ENCODE measurements at regions not wholly inside any gene's neighbourhood (a gene's known extent, or its start where the extent isn't known, plus 50 kb on each side); places are given as distances from the start of the nearest gene placed in this dataset.

GRCh38 chr2:16862471-16862870 lies 196.8 kb upstream of the CYRIA start:
- peak; percentile 9 for DNase-seq

DNA sequence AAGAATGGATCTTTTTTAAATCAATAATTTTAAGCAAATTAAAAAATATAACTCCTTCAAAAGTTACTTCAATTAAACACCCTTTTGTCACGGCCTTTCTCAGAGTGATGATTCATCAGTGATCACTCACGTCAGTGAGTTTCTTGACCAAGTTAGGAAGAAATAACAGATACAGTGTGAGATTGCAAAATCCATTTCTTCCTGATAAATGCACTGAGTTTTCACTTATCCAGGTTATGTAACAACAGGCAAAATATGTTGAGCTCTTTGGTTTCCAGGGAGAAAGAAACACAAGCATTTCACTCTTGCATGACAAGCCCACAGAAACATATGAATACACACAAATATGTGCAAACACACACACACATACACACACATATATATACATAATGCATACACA lies 195.9 kb upstream of the CYRIA start:
- no peak for DNase-seq

DNA sequence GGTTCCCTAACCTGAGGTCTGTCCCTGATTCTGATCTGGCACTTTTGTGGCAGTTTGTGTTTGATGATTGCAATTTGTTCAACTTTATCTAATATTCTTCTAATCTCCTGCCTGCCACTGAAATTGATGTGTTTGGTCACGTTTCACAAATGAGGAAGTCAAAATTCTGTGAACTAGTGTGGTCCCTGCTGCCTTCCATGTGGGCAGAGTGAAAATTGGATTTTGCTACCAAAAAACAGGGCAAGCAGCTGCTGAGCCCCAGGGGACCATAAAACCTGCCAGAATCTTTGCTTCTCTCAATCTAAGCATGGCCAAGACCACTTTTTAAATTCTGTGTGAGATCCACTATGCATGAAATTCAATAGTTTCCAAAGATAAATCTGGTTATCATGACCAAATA lies 195.5 kb upstream of the CYRIA start:
- DNase-seq = no peak

GRCh38 chr2:16860627-16861026 lies 195.0 kb upstream of the CYRIA start:
- DNase-seq = no peak

GRCh38 chr2:16855183-16855582 lies 189.5 kb upstream of the CYRIA start:
- DNase-seq = no peak

DNA sequence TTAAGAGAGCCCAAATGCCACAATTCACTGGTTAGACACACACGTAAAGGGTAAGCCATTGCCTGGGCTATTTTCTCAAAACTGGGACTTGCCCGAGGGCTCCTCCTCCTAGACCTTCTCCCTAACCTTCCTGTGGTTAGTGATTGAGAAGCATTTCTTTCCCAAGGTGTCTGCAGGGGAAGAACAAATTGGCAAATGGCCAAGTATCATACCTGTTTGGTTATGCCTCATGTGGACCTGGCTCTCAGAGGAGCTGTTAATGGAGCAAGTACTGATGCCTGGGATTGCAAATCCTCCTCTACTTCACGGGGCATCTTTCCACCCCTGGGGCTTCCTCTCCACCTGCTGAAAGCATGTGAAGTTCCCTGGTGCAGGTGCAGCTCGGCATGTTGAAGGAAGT lies 187.5 kb upstream of the CYRIA start:
- no peak for DNase-seq

DNA sequence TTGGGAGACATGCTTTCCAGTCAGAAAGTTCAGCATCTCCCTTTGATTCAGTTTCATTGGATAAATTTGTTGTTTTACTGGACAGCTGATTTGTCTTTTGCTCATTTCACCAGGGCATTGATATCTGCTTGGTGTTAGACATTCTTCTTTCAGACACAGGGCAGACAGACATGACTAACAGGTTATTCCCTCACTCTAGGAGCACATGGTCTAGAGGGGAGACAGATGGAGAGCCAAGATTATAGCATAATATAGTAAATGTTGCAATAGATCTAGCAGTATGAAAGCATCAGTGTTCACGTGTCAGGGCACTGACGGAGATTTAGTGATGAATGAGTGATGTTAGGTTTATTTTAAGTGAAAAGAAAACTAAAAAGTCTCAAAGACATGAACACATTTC lies 187.0 kb upstream of the CYRIA start:
- no peak for DNase-seq

DNA sequence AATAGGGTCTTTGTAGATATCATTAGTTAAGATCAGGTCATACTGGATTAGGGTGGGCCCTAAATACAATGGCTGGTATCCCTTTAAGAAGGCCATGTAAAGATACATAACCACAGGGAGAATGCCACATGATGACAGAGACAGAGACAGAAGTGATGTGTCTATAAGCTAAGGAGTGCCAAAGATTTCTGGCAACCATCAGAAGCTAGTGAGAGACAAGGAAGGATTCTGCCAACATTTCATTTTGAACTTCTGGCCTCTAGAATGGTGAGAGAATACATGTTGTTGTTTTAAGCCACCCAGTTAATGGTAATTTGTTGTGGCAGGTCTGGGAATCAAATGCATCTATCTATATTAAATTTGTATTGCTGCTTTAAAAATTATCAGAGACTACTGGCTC lies 185.5 kb upstream of the CYRIA start:
- no peak for DNase-seq

- DNase-seq = no peak
Observed at GRCh38 chr2:16840496-16841172, 175.0 kb upstream of the CYRIA start.

DNA sequence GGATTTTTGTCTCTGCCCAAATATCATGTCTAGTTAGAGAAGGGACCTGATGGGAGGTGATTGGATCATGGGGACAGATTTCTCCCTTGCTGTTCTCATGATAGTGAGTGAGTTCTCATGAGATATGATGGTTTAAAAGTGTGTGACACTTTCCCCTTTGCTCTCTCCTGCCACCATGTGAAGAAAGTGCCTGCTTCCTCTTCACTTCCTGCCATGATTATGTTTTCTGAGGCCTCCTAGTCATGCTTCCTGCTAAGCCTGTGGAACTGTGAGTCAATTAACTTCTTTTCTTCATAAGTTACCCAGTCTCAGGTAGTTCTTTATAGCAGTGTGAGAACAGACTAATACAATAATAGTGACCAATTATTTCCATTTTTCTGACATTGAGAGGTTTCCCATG lies 167.3 kb upstream of the CYRIA start:
- no peak for DNase-seq

- no peak for DNase-seq
Observed at GRCh38 chr2:16828828-16829160, 163.2 kb upstream of the CYRIA start.

DNA sequence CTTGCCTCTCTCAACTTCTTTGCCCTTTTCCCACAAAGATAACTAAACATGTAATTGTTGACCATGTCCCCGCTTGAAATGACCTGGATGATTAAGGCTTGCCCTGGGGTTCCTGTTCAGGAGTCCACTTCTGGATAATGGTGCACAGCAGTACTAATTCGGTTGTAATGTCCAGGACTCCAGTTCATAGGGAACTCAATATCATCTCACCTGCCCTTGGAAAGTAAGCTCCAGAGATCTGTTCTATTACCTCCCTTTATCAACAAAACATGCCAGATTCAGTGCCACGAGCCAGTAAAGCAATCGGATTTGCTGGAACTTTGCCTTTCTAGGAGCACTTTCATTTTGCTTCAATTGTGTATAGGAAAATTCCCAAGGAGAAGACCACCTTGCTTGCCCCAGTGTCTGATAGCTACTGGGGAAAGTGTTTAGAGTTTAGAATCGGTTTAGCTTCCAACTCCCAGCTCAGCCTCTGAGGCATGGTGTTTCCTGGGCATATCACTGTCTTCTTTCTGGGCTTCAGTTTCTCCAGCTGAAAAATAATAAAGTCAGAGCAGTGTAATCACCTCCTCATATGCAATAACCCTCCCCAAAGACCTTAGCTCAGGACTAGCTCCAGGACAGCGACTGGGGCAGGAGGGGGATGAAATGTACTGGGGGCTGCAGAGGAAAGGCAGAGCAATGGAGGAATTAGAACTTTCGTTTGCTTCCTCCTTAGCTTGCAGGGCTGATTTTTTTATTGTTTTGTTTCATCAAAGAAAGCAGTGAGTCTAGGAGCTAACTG lies 162.6 kb upstream of the CYRIA start:
- no peak for DNase-seq

DNA sequence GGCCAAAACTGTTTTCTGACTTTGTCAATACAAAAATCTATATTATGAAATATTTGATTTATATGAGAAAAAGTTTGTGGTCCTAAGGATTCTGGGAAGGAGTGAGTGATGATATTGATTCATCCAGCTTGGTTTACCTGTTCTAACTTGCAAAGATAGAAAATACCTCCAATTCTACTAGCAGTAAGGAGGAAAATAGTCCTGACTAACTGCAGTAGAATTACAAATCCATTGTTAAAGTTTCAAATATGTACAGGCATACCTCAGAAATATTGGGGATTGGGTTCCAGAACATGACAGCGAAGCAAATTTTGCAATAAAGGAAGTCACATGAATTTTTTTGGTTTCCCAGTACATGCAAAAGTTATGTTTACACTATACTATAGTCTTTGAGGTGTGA lies 158.8 kb upstream of the CYRIA start:
- DNase-seq = no peak

- DNase-seq = no peak
Observed at GRCh38 chr2:16821692-16822091, 156.1 kb upstream of the CYRIA start.

DNA sequence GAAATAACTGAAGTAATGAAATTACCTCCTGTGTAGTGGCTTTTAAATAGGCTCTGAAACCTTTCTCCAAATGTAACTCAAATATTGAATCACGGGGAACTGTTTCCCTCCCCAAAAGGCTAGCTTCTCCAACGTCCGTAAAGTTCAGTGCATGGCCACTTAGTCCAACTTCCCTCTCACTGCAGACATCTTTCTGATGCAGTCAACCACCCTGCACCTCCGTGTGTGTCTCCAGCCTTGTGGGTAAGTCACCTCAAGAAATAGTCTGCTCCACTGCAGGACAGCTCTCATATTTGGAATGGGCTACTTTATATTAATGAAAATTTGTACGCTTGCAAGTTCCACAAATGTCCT lies 152.5 kb upstream of the CYRIA start:
- no peak for DNase-seq

DNA sequence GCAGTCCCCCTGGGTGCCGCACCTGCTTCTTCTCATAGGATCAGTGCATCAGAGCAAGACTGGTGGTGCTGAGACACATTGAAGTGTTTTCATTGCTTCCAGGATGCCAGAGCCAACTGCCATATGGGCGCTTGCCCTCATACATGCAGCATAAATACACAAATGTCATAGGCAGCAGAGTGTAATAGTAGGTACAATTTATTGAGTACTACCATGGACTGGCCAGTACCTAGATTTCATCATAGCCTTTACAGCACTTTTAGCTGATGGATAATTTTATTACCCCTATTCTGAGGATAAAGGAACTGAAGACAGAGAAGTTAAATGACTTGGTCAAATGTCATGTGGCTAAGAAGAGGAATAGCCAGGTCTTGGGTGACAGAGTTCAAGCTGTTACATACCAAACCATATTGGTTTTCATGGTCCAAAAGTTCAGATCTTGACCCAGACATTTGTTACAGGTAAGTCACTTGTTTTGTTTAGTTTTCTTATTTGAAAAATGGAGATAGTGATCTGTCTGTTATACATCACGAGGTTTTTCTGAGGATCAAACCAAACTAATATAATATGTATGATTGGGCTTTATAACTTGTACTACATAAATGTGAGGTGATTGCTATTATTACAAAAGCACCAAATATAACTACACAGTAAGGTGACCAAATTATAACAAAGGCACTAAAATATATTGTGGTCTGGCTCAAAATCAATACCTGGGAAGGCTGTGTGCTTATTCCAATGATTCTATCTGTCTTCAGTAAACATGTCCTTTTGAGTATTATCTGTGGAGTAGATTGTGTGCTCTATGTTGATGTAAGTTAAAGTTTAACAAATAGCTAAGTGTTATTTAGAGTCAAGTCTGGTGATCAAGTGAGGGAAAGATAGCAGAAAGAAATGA lies 151.9 kb upstream of the CYRIA start:
- no peak for DNase-seq

DNA sequence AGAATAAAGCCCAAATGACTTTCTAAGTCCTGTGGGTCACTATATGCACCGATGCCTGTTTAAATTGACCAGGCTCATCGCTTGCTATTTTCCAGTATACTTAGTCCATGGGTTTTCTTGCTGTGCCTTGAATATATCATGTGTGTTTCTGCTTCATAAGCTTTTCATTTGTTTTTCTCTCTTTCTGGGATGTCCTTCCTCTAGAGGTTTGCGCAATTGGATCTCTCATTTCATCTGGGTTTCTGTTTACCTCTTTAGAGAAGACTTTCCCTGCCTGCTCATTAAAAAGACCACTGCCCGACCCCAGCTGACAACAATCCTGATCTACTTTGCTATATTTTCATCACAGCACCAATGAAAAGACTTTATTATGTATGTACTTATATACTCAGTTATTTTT lies 150.9 kb upstream of the CYRIA start:
- DNase-seq = no peak

- DNase-seq = no peak
Observed at GRCh38 chr2:16816016-16816415, 150.4 kb upstream of the CYRIA start.

DNA sequence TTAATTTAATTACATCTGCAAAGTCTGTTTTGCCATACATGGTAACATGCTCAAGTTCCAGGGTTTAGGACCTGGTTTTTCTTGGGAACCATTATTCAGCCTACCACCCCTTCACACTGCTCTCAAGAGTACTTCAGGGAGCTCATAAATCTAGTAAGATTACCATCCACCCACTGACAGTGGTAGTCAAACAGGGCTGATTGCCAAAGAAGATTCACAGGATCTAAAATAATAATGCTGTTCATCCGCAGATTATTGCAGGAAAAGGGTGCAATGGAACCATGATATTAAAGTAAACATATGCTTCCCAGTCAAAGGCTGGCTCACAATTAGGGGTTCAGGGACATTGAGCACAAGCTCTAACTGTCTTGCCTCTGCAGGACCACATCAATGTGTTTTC lies 148.0 kb upstream of the CYRIA start:
- DNase-seq = no peak

DNA sequence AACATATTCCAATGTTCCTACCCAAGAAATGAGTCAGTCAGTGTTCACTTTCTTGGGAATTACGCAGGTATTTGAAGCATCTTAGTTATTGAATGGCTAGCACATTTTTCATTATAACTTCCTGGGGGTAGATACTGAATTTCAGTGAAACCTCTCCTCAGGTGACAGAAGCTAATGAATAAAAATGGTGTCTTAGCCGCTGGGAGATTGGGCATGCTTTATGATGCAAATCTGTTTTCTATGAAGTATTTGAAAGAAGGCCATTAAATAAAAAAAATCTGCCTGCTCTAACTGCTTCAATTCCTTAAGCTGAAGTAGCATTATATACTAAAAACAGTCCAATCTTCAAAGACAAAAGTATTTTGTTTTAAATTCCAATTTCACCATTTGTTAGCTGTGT lies 132.8 kb upstream of the CYRIA start:
- DNase-seq = no peak

- DNase-seq = no peak
Observed at GRCh38 chr2:16791496-16791895, 125.9 kb upstream of the CYRIA start.

- DNase-seq = no peak
Observed at GRCh38 chr2:16785149-16785548, 119.5 kb upstream of the CYRIA start.

DNA sequence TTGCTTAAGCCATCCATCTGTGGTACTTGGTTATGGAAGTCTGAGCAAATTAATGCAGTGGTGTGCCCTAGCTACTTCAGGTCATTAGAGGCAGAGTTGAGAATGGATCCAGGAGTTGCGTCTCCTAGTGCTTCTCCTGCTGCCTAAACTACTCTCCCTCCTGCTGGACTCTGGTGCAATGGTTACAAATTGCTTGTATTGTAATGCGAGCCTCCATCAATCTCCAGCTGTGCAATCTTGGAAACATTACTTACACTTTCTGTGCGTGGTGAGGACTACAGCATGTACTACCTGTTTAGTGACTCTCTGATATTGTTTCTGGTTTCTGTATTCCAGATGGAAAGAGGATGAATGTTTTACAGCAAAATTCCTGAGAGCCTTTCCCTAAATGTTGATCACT lies 119.0 kb upstream of the CYRIA start:
- no peak for DNase-seq

Data from CD4-positive, alpha-beta T cell treated with Interferon gamma for 1 hour (primary cell).